GM18498 (cell line): ENCODE measurements at regions not wholly inside any gene's neighbourhood (a gene's known extent, or its start where the extent isn't known, plus 50 kb on each side); places are given as distances from the start of the nearest gene placed in this dataset.

ENCODE experiments used
- ATAC-seq: cut with Tn5 transposase; IDR thresholded peaks from one replicate; pipeline ENCODE4 v1.9.1; 2021; ENCODE audit warnings: mild to moderate bottlenecking, moderate library complexity; ENCODE audit not compliant: unreplicated experiment

- ATAC-seq, result no peak
Measured at GRCh38 chr6:167532410-167533288, 207.8 kb downstream of the TTLL2 start.

- no peak for ATAC-seq
Measured at GRCh38 chr6:167533851-167534250, 209.0 kb downstream of the TTLL2 start.

- no peak for ATAC-seq
Measured at GRCh38 chr6:167537816-167538215, 212.9 kb downstream of the TTLL2 start.

- ATAC-seq, result no peak
Measured at GRCh38 chr6:167538746-167539145, 213.9 kb downstream of the TTLL2 start.

- ATAC-seq, result no peak
Measured at GRCh38 chr6:167540796-167541195, 215.9 kb downstream of the TTLL2 start.

GRCh38 chr6:167541544-167541943, 216.7 kb downstream of the TTLL2 start:
- ATAC-seq, result no peak

- no peak for ATAC-seq
Measured at GRCh38 chr6:167543602-167544497, 219.0 kb downstream of the TTLL2 start.

- no peak for ATAC-seq
Measured at GRCh38 chr6:167546611-167547327, 221.9 kb downstream of the TTLL2 start.

GRCh38 chr6:167547328-167547692, 222.4 kb downstream of the TTLL2 start:
- ATAC-seq, result no peak

- ATAC-seq, result no peak
Measured at GRCh38 chr6:167547751-167548150, 222.9 kb downstream of the TTLL2 start.

- no peak for ATAC-seq
Measured at GRCh38 chr6:167548451-167548850, 223.6 kb downstream of the TTLL2 start.

GRCh38 chr6:167549213-167549612, 224.3 kb downstream of the TTLL2 start:
- no peak for ATAC-seq

GRCh38 chr6:167550941-167551627, 226.2 kb downstream of the TTLL2 start:
- ATAC-seq, result no peak

GRCh38 chr6:167551628-167552257, 226.9 kb downstream of the TTLL2 start:
- no peak for ATAC-seq

- no peak for ATAC-seq
Measured at GRCh38 chr6:167552258-167552630, 227.4 kb downstream of the TTLL2 start.

- no peak for ATAC-seq
Measured at GRCh38 chr6:167552961-167553735, 228.3 kb downstream of the TTLL2 start.

- ATAC-seq, result no peak
Measured at GRCh38 chr6:167553736-167554119, 228.8 kb downstream of the TTLL2 start.

GRCh38 chr6:167554854-167555253, 230.0 kb downstream of the TTLL2 start:
- ATAC-seq, result no peak

- no peak for ATAC-seq
Measured at GRCh38 chr6:167555836-167556235, 230.9 kb downstream of the TTLL2 start.
